ENCODE measurements at regions not wholly inside any gene's neighbourhood (a gene's known extent, or its start where the extent isn't known, plus 50 kb on each side); places are given as distances from the start of the nearest gene placed in this dataset.

GRCh38 chr20:1720226-1720625 is 62.6 kb upstream of the SIRPG start:
- TF ChIP-seq POLR2A (IDR thresholded peaks at IDR 0.05; ENCODE audit: low read length) (no peak), GATA1 (IDR thresholded peaks at IDR 0.05; ENCODE audit: low read depth, low read length) (no peak)

Measured in erythroblast (primary cell).